Osteocyte (in vitro differentiated cells): ENCODE measurements at regions not wholly inside any gene's neighbourhood (a gene's known extent, or its start where the extent isn't known, plus 50 kb on each side); places are given as distances from the start of the nearest gene placed in this dataset.

Experiments used
- DNase-seq: peaks from one replicate; pipeline ENCODE4 v3.0.0; 2021; ENCODE audit warnings: mixed read lengths; ENCODE audit not compliant: unreplicated experiment; ENCODE audit errors: extremely low spot score
- H3K27ac Mint-ChIP-seq: one replicate; pipeline ENCODE4 v1.8.0; 2021; ENCODE audit warnings: mild to moderate bottlenecking, mixed read lengths; ENCODE audit not compliant: unreplicated experiment
- H3K27me3 Mint-ChIP-seq: one replicate; pipeline ENCODE4 v1.8.0; 2021; ENCODE audit warnings: mixed read lengths; ENCODE audit not compliant: unreplicated experiment
- H3K36me3 Mint-ChIP-seq: one replicate; pipeline ENCODE4 v1.8.0; 2021; ENCODE audit warnings: mixed read lengths; ENCODE audit not compliant: unreplicated experiment
- H3K4me1 Mint-ChIP-seq: one replicate; pipeline ENCODE4 v1.8.0; 2021; ENCODE audit warnings: mixed read lengths; ENCODE audit not compliant: unreplicated experiment
- H3K4me3 Mint-ChIP-seq: one replicate; pipeline ENCODE4 v1.8.0; 2021; ENCODE audit warnings: mild to moderate bottlenecking, moderate library complexity, mixed read lengths; ENCODE audit not compliant: unreplicated experiment
- H3K9me3 Mint-ChIP-seq: one replicate; pipeline ENCODE4 v1.8.0; 2021; ENCODE audit warnings: mixed read lengths; ENCODE audit not compliant: unreplicated experiment
- TF ChIP-seq, protein P1 (sequence below): fragments of 200-600 bp; sonication (generic); IDR thresholded peaks from 2 replicates; pipeline ENCODE4 v1.5.0; 2021; ENCODE audit warnings: antibody characterized with exemption, mild to moderate bottlenecking, moderate library complexity

DNA sequence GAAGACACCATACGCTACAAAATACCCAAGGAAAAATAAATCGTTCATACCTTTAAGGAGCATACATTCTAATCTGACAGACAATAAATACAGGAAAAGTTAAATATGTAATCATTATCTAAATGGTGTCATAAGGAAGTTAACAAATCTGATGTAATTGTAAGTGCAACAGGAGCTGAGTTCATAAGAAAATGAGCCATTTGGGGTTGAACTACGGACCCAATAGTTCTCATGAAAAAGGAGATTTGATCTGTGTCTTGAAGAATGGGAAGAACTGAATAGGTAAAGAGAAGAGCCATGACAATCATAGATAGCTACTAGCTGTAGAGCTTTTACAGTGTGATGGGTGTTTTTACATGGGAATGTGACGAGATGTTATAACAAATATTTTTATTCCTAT lies 175.6 kb downstream of the ANKRD50 start:
- no peak overlapping the region for H3K4me3 Mint-ChIP-seq

DNA sequence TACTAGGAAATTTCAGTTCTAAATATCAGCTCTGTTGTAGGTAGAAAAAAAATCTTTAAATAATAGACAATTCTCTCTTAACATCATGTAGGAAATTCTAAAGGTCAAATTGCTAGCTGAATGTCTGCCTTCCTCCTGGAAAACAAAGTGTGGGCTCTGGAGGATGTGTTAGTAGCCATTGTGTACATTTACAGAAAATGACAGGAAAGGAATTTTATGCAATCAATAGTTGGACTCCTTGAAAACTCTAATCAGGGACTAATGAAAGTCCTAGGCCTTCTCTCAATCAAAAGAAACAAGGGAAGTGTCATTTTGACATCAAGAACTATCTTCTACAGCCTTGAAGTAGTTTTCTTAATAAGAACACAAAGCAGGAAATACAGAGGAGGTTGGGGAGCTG lies 174.6 kb downstream of the ANKRD50 start:
- TF ChIP-seq, protein P1, sequence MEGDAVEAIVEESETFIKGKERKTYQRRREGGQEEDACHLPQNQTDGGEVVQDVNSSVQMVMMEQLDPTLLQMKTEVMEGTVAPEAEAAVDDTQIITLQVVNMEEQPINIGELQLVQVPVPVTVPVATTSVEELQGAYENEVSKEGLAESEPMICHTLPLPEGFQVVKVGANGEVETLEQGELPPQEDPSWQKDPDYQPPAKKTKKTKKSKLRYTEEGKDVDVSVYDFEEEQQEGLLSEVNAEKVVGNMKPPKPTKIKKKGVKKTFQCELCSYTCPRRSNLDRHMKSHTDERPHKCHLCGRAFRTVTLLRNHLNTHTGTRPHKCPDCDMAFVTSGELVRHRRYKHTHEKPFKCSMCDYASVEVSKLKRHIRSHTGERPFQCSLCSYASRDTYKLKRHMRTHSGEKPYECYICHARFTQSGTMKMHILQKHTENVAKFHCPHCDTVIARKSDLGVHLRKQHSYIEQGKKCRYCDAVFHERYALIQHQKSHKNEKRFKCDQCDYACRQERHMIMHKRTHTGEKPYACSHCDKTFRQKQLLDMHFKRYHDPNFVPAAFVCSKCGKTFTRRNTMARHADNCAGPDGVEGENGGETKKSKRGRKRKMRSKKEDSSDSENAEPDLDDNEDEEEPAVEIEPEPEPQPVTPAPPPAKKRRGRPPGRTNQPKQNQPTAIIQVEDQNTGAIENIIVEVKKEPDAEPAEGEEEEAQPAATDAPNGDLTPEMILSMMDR = no peak
- H3K36me3 Mint-ChIP-seq = no peaks in the 10 kb centered on the region
- DNase-seq = no peak
- no peak overlapping the region for H3K4me3 Mint-ChIP-seq
- no peak overlapping the region for H3K27ac Mint-ChIP-seq
- H3K9me3 Mint-ChIP-seq = no peaks in the 10 kb centered on the region
- H3K4me1 Mint-ChIP-seq = no peaks in the 10 kb centered on the region
- no peaks in the 10 kb centered on the region for H3K27me3 Mint-ChIP-seq

More for the DNA sequence above, 175.6 kb downstream of the ANKRD50 start:
- DNase-seq = no peak
- Mint-ChIP-seq H3K27me3 (no peaks in the 10 kb centered on the region), H3K27ac (no peak overlapping the region), H3K4me1 (no peaks in the 10 kb centered on the region), H3K9me3 (no peaks in the 10 kb centered on the region), H3K36me3 (no peaks in the 10 kb centered on the region)
- TF ChIP-seq, protein P1 = no peak

DNA sequence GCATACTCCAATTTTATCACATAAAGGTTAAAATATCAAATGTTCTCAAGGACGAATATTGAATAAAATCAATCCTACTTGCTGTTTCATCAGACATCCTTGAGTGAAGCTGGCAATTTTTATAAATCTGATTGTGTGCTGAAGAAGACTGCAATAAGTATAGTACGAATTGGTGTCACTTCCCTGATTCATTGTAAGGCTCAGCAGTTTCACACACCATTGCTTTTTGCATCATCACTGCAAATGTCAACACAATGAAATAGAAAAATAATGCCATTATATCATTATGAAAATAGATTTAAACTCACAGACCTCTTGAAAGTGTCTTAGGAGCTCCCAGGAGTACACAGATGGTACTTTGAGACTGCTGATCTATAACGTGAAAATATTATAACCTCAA lies 172.5 kb downstream of the ANKRD50 start:
- no peaks in the 10 kb centered on the region for H3K27me3 Mint-ChIP-seq
- H3K4me1 Mint-ChIP-seq = no peaks in the 10 kb centered on the region
- H3K27ac Mint-ChIP-seq = no peak overlapping the region
- no peak overlapping the region for H3K4me3 Mint-ChIP-seq
- no peaks in the 10 kb centered on the region for H3K36me3 Mint-ChIP-seq
- no peaks in the 10 kb centered on the region for H3K9me3 Mint-ChIP-seq
- DNase-seq = no peak
- TF ChIP-seq, protein P1 = no peak

DNA sequence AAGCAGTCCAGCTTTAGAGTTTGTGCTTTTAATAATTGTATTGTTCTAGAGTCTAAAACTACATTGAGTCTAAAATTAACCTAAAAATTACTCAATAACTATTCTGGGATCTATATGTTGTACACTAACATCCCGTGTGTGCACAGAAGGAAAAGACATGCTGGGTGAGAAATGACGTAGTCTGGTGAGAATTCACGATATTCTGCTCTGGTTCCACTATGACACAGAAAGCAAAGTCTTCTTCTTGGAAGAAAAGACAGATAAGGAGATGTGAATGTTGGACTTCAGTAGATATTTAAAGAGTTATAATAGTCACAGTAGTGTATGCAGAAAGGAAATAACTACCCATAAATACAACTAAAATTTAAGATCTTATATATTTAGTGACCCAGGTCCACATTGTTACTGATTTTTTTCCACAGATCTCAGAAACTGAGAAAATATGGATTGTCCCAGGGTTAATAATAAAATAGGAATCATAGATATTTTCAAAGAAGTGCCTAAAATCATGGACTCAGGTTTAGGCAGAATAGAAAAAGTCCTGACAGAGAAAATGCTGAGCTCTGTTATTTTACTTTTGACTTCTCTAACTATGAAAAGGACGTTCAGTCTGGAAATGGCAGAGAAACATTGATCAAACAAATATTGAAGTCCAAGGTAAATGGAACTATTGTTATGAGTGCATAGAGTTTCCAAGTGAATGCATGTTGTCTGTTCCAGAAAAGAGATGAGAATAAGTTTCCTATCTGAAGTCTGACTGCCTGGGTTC lies 170.7 kb downstream of the ANKRD50 start:
- no peak overlapping the region for H3K4me3 Mint-ChIP-seq
- TF ChIP-seq, protein P1 = no peak
- no peaks in the 10 kb centered on the region for H3K27me3 Mint-ChIP-seq
- DNase-seq = no peak
- no peak overlapping the region for H3K27ac Mint-ChIP-seq
- H3K36me3 Mint-ChIP-seq = no peaks in the 10 kb centered on the region
- H3K9me3 Mint-ChIP-seq = no peaks in the 10 kb centered on the region
- H3K4me1 Mint-ChIP-seq = no peaks in the 10 kb centered on the region

DNA sequence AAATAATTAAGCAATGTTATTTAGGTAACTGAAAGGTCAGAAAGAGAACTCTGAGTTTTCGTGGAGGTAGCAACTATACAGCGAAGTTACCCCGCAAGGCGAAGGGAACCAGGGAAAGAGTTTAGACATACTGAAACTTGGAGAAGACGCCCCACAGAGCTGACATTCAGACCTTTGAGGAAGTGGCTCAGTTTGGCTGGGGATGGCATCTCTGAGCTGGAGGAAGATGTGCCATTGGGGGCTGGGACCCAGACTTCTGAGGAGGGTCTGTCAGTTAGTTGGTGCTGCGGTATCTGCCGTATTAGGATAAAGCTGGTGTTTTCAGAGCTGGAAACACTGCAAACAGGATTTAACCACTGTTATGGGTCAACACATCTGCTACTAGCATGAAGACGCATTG lies 156.6 kb downstream of the ANKRD50 start:
- Mint-ChIP-seq H3K4me1 (no peaks in the 10 kb centered on the region), H3K27me3 (no peaks in the 10 kb centered on the region), H3K27ac (no peak overlapping the region), H3K36me3 (peaks cover 9% of the 10 kb centered on the region), H3K4me3 (no peak overlapping the region), H3K9me3 (peaks cover 4% of the 10 kb centered on the region)
- no peak for DNase-seq
- TF ChIP-seq, protein P1 = no peak
